Activated gamma-delta T cell treated with Interleukin-2 at 50 U/mL for 16 hours (primary cell): ENCODE measurements at regions not wholly inside any gene's neighbourhood (a gene's known extent, or its start where the extent isn't known, plus 50 kb on each side); places are given as distances from the start of the nearest gene placed in this dataset.

Experiments used
- DNase-seq: peaks from one replicate; pipeline ENCODE4 v3.0.0-alpha.2; 2020

GRCh38 chr16:86306011-86306644 is 204.2 kb upstream of the FOXF1 start:
- no peak for DNase-seq

GRCh38 chr16:86306811-86307513 is 203.4 kb upstream of the FOXF1 start:
- no peak for DNase-seq

- DNase-seq = no peak
These were observed 202.8 kb upstream of the FOXF1 start for GRCh38 chr16:86307514-86307903.

GRCh38 chr16:86308514-86308913 is 201.8 kb upstream of the FOXF1 start:
- no peak for DNase-seq

- no peak for DNase-seq
These were observed 196.7 kb upstream of the FOXF1 start for GRCh38 chr16:86313631-86314030.

GRCh38 chr16:86314402-86315025 is 195.8 kb upstream of the FOXF1 start:
- no peak for DNase-seq

GRCh38 chr16:86316967-86317812 is 193.1 kb upstream of the FOXF1 start:
- no peak for DNase-seq

GRCh38 chr16:86317813-86318650 is 192.3 kb upstream of the FOXF1 start:
- no peak for DNase-seq

- no peak for DNase-seq
These were observed 190.6 kb upstream of the FOXF1 start for GRCh38 chr16:86319585-86320236.

- DNase-seq = no peak
These were observed 190.1 kb upstream of the FOXF1 start for GRCh38 chr16:86320237-86320595.

GRCh38 chr16:86321491-86321890 is 188.8 kb upstream of the FOXF1 start:
- DNase-seq = no peak

- DNase-seq = no peak
These were observed 188.0 kb upstream of the FOXF1 start for GRCh38 chr16:86322283-86322682.

GRCh38 chr16:86322806-86323205 is 187.5 kb upstream of the FOXF1 start:
- DNase-seq = no peak

GRCh38 chr16:86324320-86324719 is 186.0 kb upstream of the FOXF1 start:
- no peak for DNase-seq

- no peak for DNase-seq
These were observed 185.0 kb upstream of the FOXF1 start for GRCh38 chr16:86325360-86325759.

- DNase-seq = no peak
These were observed 184.4 kb upstream of the FOXF1 start for GRCh38 chr16:86325895-86326294.

GRCh38 chr16:86327321-86327720 is 183.0 kb upstream of the FOXF1 start:
- DNase-seq = no peak

- no peak for DNase-seq
These were observed 179.4 kb upstream of the FOXF1 start for GRCh38 chr16:86330906-86331305.

GRCh38 chr16:86334079-86334635 is 176.2 kb upstream of the FOXF1 start:
- no peak for DNase-seq

- no peak for DNase-seq
These were observed 174.8 kb upstream of the FOXF1 start for GRCh38 chr16:86335266-86336172.

- DNase-seq = no peak
These were observed 173.2 kb upstream of the FOXF1 start for GRCh38 chr16:86337138-86337537.
